IPS-18c (cell line): ENCODE measurements at regions not wholly inside any gene's neighbourhood (a gene's known extent, or its start where the extent isn't known, plus 50 kb on each side); places are given as distances from the start of the nearest gene placed in this dataset.

Experiments
- H3K4me3 ChIP-seq: 2 replicates; pipeline ENCODE4 v1.7.0; 2013; ENCODE audit warnings: low read depth, mild to moderate bottlenecking, low read length, moderate library complexity; ENCODE audit not compliant: insufficient read depth
- H3K9me3 ChIP-seq: one replicate; pipeline ENCODE4 v1.6.1; 2013; ENCODE audit warnings: mild to moderate bottlenecking, low read length, moderate library complexity; ENCODE audit not compliant: control insufficient read depth, insufficient read depth

DNA sequence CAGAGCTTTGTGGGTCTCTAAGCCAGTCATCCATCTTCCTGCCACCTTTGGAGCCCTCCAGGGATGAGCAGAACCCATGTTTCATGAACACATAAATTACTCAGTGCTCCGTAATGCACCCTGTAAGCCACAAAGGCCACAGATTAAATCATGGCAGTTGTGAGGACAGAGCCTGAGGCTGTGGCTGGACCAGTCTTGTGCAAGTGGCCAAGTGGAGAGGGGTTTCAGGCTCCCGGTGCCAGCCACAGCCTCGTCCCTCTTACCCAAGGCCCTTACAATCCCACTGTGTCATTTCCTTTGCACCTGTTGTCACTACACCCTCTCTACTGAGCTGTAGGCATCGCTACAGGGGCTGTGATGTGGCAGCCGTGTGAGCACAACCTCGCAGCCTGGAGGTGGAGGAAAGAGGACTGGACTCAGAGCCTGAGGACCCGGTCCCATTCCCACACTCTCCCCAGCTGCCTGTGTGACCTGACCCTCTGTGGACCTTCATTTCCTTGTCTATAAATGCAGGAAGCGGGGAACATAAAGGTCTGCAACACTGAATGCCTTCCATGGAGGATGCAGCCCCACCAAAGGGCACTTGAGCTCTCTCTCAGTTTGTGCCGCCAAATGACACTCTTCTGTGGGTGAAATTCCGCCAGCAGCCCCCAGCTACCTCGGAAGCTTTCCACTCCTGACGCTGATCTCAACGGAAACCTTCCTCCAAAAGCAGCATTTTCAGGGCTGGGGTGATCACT lies 792.0 kb downstream of the UQCRFS1 start:
- no peak overlapping the region for H3K4me3 ChIP-seq
- no peaks in the 10 kb centered on the region for H3K9me3 ChIP-seq

DNA sequence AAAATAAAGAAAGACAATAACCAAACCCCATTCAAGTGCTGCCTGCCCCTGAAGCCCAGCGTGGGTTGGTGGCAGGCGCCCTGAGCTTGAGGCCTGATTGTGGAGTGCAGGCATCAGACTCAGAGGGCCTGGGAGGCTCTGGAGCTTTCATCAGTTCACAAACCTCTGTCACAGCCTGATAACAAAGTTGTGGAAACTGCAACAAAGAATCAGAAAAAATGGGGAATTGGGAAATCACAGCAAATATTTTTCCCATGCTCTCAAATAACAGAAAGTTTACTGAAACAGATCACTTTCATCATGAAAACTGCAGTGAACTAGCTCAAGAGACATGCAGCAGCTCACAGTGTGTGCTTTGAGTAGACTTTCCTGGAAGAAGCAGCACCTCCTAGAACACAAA lies 793.6 kb downstream of the UQCRFS1 start:
- H3K4me3 ChIP-seq: no peak overlapping the region
- no peaks in the 10 kb centered on the region for H3K9me3 ChIP-seq

- no peaks in the 10 kb centered on the region for H3K9me3 ChIP-seq
- H3K4me3 ChIP-seq: no peak overlapping the region
Observed at GRCh38 chr19:28417361-28417760, 795.6 kb downstream of the UQCRFS1 start.

DNA sequence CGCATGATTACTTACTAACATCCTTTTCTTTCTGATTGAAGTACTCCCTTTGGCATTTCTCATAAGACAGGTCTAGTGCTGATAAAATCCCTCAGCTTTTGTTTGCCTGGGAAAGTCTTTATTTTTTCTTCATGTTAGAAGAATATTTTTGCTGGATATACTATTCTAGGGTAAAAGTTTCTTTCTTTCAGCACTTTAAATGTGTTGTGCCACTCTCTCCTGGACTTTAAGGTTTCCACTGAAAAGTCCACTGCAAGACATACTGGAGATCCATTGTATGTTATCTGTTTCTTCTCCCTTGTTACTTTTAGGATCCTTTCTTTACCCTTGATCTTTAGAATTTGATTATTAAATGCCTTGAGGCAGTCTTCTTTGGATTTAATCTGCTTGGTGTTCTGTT lies 796.7 kb downstream of the UQCRFS1 start:
- H3K9me3 ChIP-seq: no peaks in the 10 kb centered on the region
- no peak overlapping the region for H3K4me3 ChIP-seq

GRCh38 chr19:28414748-28415147 lies 798.2 kb downstream of the UQCRFS1 start:
- H3K9me3 ChIP-seq: no peaks in the 10 kb centered on the region

GRCh38 chr19:28409859-28410258 lies 803.1 kb downstream of the UQCRFS1 start:
- H3K4me3 ChIP-seq: no peak overlapping the region
- no peaks in the 10 kb centered on the region for H3K9me3 ChIP-seq

More at GRCh38 chr19:28414748-28415147, 798.2 kb downstream of the UQCRFS1 start:
- H3K4me3 ChIP-seq: no peak overlapping the region

- Histone ChIP-seq H3K9me3 (no peaks in the 10 kb centered on the region), H3K4me3 (no peak overlapping the region)
Observed at GRCh38 chr19:28406966-28407365, 806.0 kb downstream of the UQCRFS1 start.

- no peaks in the 10 kb centered on the region for H3K9me3 ChIP-seq
Observed at GRCh38 chr19:28405346-28405742, 807.6 kb downstream of the UQCRFS1 start.

DNA sequence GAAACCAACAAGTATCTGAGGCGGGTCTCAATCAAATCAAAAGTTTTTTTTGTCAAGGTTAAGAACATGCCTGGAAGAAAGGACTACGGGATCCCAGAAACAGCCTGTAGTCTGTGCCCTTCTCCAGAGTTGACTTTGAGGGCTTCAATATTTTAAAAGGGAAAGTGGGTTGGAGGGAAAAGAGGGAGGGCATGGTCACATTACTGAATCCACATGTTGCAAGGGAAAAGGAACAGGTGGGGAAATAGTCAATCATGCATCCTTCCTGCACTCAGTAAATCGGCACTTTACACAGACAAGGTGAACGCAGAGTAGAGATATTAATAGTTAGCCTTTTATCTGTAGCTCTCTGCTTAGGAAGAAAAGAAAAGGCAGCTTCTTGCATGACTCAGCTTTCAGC lies 808.5 kb downstream of the UQCRFS1 start:
- no peak overlapping the region for H3K4me3 ChIP-seq
- no peaks in the 10 kb centered on the region for H3K9me3 ChIP-seq

More at GRCh38 chr19:28405346-28405742, 807.6 kb downstream of the UQCRFS1 start:
- H3K4me3 ChIP-seq: no peak overlapping the region

DNA sequence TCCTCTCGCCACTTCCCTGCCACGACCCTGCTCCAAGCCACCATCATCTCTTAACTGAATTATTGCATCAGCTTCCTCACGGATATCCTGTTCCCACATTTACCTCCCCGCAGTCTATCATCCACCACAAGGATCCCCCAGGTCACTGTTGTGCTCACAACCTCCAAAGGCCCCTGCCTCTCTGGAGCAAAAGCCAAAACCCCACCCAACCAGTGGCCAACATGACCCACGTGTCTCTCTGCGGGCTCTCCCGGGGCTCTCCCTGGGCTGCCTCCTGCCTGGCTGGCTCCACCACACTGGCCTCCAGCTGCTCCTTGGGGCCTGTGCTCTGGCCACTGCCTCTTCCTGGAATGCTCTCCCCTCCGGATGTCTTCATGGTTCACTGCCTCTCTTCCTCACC lies 809.3 kb downstream of the UQCRFS1 start:
- Histone ChIP-seq H3K9me3 (no peaks in the 10 kb centered on the region), H3K4me3 (no peak overlapping the region)

- no peak overlapping the region for H3K4me3 ChIP-seq
- H3K9me3 ChIP-seq: no peaks in the 10 kb centered on the region
Observed at GRCh38 chr19:28402701-28403290, 810.2 kb downstream of the UQCRFS1 start.

DNA sequence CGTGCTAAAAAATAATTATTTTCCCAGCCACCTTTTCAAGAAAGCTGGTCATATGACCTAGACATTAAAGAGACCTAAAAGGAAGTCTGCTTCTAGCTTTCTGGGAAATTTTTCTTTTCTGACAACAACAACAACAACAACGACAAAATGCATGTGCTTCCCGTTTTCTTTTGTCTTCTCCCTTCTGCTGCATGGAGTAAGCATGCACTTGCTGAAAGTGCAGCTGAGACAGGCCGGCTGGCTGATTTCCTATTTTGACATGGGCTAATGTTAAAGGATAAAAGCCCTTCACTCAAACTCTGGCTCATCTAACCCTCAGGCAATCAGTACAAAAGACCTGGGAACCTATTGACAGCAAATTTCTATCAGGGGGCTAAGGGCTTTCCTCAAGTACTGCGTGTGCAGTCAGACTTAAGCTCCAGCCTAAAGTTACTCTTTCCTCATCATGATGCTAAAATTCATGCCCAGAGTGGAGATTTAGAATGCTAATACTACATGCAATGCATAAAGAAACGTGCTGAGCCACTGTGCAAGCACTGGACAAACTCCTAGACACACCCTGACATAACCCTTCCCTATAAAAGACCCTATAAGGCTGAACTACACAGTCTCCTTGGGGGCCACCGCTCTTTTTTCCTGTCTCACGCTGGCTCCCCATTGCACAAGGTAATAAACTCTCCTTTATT lies 811.1 kb downstream of the UQCRFS1 start:
- Histone ChIP-seq H3K9me3 (no peaks in the 10 kb centered on the region), H3K4me3 (no peak overlapping the region)

DNA sequence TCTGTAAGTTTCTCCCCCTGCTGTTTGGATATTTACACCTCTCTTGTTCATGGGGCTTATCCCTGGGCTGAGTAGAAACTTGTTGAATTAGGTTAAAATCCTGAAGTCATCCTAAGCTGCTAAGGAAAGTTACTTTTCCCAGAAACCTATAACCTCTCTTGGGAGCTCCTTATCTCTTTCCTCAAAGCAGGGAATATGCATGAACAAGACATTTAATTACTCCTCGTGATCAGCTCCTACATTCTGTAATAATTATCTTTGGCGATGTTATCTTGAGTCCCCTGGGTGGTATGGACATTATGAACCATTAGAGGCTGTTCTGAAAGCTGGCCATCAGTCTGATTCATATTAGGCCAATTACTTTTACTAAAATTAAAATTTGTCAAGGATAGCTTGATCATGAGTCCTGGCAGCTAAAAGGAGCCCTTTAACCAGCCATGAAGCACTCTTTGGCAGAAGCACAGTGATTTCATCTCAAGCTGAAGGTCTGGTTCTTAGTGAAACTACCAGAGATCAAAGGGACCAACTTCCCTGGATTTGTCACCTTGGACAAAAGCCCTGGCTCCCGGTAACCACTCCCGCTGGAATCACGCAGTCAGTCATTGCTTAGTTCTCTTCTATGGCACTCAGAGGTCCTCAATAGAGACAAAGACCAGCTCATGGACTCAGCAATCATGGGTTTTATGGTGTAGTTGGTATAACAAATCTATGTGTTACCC lies 811.8 kb downstream of the UQCRFS1 start:
- H3K9me3 ChIP-seq: no peaks in the 10 kb centered on the region
- no peak overlapping the region for H3K4me3 ChIP-seq

DNA sequence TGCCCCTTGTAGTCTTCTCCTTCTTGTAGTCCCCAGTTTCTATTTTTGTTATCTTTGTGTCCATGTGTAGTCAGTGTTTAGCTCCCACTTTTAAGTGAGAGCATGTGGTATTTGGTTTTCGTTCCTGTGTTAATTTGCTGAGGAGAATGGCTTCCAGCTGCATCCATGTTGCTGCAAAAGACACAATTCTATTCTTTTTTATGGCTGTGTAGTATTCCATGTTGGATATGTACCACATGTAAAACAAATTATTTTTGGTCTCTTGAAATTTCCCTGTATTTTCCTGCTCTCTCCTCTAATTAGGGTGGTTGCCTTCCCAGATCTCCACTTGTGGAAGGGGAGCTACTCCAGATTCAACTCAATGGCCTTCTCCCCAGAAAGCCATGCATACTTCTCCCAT lies 813.8 kb downstream of the UQCRFS1 start:
- Histone ChIP-seq H3K4me3 (no peak overlapping the region), H3K9me3 (no peaks in the 10 kb centered on the region)

GRCh38 chr19:28397800-28398199 lies 815.2 kb downstream of the UQCRFS1 start:
- H3K4me3 ChIP-seq: no peak overlapping the region

GRCh38 chr19:28397306-28397705 lies 815.6 kb downstream of the UQCRFS1 start:
- Histone ChIP-seq H3K9me3 (no peaks in the 10 kb centered on the region), H3K4me3 (no peak overlapping the region)

More at GRCh38 chr19:28397800-28398199, 815.2 kb downstream of the UQCRFS1 start:
- no peaks in the 10 kb centered on the region for H3K9me3 ChIP-seq

DNA sequence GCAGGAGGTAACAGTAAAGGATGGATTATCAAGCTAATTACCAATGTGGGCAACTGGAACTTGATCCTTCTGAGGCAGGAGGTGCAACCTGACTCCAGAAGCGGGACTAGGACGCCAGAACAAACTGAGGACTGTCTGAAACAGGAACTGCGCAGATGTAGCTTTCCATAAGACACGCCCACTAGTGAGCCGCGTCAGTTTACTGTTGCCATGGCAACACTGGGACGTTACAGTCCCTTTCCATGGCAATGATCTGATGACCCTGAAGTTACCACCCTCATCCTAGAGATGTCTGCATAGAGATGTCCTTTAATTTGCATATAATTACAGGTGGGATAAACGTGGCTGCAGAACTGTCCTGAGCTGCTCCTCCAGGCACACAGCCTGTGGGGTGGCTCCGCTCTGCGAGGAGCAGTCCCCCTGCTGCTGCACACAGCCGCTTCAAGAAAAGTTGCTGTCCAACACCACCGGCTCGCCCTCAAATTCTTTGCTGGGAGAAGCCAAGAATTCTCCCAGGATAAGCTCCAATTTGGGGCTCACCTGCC lies 816.6 kb downstream of the UQCRFS1 start:
- no peaks in the 10 kb centered on the region for H3K9me3 ChIP-seq
- H3K4me3 ChIP-seq: no peak overlapping the region
